ENCODE measurements at regions not wholly inside any gene's neighbourhood (a gene's known extent, or its start where the extent isn't known, plus 50 kb on each side); places are given as distances from the start of the nearest gene placed in this dataset.

GRCh38 chr1:189657715-189658114 is 819.9 kb downstream of the BRINP3 start:
- Histone ChIP-seq H3K27ac (peak overlapping the region in 1 of 2 experiments; percentile 52; a peak in 2 of 6 replicates), H3K4me2 (peak overlapping the region; percentile 52), H3K4me3 (no peak overlapping the region), H3K4me1 (peaks cover 18% of the 10 kb centered on the region; the same call in 2 of the 3 replicates), H3K9me3 (no peaks in the 10 kb centered on the region)
- TF ChIP-seq CEBPB (IDR thresholded peaks at IDR 0.05) (peak; percentile 59 to 76; a peak in 3 of 4 replicates), SMC3 (IDR thresholded peaks at IDR 0.05) (no peak), FOSL2 (IDR thresholded peaks at IDR 0.05) (no peak), FOSL2 (CRISPR knock-in tag; IDR thresholded peaks at IDR 0.05) (0 out of 2 replicates have a peak, but pooled peaks have one; percentile 4), HOXA7 (CRISPR knock-in tag; IDR thresholded peaks at IDR 0.05) (no peak), EHF (CRISPR knock-in tag; IDR thresholded peaks at IDR 0.05) (no peak), KDM5A (IDR thresholded peaks at IDR 0.05) (no peak)
- TF ChIP-seq, protein P1, sequence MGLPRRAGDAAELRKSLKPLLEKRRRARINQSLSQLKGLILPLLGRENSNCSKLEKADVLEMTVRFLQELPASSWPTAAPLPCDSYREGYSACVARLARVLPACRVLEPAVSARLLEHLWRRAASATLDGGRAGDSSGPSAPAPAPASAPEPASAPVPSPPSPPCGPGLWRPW (IDR thresholded peaks at IDR 0.05): no peak
- ChIA-PET CTCF (no interaction called here), POLR2A (no interaction called here)
- ATAC-seq: peak; percentile 78 to 84
- peak; percentile 2 to 55 for DNase-seq (ENCODE audit: low read depth in 1 of 2, low spot score in 1 of 2)
- no peak for FAIRE-seq
- 39% methylated on average over 6 of the region's 6 CpGs for WGBS (ENCODE audit: missing lambda C conversion rate)

DNA sequence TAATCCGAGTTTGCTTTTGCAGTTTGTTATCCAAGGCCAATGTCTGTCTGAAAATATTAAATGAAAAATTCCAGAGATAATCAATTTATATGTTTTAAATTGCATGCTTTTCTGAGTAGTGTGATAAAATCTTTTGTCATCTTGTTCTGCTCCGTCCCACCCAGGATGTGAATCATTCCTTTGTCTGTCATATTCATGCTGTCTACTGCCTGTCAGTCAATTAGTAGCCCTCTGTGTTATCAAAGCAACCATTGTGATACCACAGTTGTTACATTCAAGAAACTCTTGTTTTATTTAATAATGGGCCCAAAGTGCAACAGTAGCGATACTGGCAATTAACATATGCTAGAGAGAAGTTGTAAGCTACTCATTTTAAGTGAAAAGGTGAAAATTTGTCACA is 819.3 kb downstream of the BRINP3 start:
- Histone ChIP-seq H3K4me1 (peaks cover 18% of the 10 kb centered on the region; the same call in 2 of the 3 replicates), H3K4me2 (peak overlapping the region; percentile 52), H3K27ac (peak overlapping the region in 1 of 2 experiments; percentile 4; a peak in 2 of 6 replicates), H3K4me3 (no peak overlapping the region), H3K9me3 (no peaks in the 10 kb centered on the region)
- FAIRE-seq (no peak), DNase-seq (ENCODE audit: low read depth in 1 of 2, low spot score in 1 of 2) (peak in 1 of 2 experiments; percentile 9), ATAC-seq (peak in 1 of 2 experiments; percentile 69; a peak in 2 of 6 replicates)
- POLR2A ChIA-PET: no interaction called here
- CTCF ChIA-PET: no interaction called here
- TF ChIP-seq EHMT2 (IDR thresholded peaks at IDR 0.05; ENCODE audit: low read depth) (no peak), FOXS1 (CRISPR knock-in tag; IDR thresholded peaks at IDR 0.05) (no peak), RARB (CRISPR knock-in tag; IDR thresholded peaks at IDR 0.05) (no peak), PHF8 (IDR thresholded peaks at IDR 0.05; ENCODE audit: borderline replicate concordance, low read depth) (no peak), CHD2 (IDR thresholded peaks at IDR 0.05; ENCODE audit: low read length, partially characterized antibody) (no peak), FOSB (CRISPR knock-in tag; IDR thresholded peaks at IDR 0.05) (no peak), KDM1A (IDR thresholded peaks at IDR 0.05; ENCODE audit: low read depth) (no peak), BHLHE40 (IDR thresholded peaks at IDR 0.05; ENCODE audit: low read depth, low read length) (no peak), MAZ (IDR thresholded peaks at IDR 0.05; ENCODE audit: borderline replicate concordance, low read depth, low read length) (no peak), EP300 (IDR thresholded peaks at IDR 0.05) (no peak), POLR2AphosphoS2 (conservative IDR thresholded peaks at IDR 0.05; ENCODE audit: low read length) (no peak), MAFK (IDR thresholded peaks at IDR 0.05; ENCODE audit: partially characterized antibody) (no peak), RAD21 (conservative IDR thresholded peaks at IDR 0.05 in 1 of 2, IDR thresholded peaks at IDR 0.05 in 1 of 2) (no peak), SREBF2 (IDR thresholded peaks at IDR 0.05) (no peak), PBX3 (IDR thresholded peaks at IDR 0.05) (no peak)
- TF ChIP-seq, protein P2, sequence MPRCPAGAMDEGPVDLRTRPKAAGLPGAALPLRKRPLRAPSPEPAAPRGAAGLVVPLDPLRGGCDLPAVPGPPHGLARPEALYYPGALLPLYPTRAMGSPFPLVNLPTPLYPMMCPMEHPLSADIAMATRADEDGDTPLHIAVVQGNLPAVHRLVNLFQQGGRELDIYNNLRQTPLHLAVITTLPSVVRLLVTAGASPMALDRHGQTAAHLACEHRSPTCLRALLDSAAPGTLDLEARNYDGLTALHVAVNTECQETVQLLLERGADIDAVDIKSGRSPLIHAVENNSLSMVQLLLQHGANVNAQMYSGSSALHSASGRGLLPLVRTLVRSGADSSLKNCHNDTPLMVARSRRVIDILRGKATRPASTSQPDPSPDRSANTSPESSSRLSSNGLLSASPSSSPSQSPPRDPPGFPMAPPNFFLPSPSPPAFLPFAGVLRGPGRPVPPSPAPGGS (IDR thresholded peaks at IDR 0.05): no peak
- TF ChIP-seq, protein P3, sequence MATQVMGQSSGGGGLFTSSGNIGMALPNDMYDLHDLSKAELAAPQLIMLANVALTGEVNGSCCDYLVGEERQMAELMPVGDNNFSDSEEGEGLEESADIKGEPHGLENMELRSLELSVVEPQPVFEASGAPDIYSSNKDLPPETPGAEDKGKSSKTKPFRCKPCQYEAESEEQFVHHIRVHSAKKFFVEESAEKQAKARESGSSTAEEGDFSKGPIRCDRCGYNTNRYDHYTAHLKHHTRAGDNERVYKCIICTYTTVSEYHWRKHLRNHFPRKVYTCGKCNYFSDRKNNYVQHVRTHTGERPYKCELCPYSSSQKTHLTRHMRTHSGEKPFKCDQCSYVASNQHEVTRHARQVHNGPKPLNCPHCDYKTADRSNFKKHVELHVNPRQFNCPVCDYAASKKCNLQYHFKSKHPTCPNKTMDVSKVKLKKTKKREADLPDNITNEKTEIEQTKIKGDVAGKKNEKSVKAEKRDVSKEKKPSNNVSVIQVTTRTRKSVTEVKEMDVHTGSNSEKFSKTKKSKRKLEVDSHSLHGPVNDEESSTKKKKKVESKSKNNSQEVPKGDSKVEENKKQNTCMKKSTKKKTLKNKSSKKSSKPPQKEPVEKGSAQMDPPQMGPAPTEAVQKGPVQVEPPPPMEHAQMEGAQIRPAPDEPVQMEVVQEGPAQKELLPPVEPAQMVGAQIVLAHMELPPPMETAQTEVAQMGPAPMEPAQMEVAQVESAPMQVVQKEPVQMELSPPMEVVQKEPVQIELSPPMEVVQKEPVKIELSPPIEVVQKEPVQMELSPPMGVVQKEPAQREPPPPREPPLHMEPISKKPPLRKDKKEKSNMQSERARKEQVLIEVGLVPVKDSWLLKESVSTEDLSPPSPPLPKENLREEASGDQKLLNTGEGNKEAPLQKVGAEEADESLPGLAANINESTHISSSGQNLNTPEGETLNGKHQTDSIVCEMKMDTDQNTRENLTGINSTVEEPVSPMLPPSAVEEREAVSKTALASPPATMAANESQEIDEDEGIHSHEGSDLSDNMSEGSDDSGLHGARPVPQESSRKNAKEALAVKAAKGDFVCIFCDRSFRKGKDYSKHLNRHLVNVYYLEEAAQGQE (IDR thresholded peaks at IDR 0.05): no peak
- 26% methylated on average over 3 of the region's 3 CpGs for WGBS (ENCODE audit: missing lambda C conversion rate)

Measured in A549 (cell line).